Gastrocnemius medialis (tissue), 4 donors: ENCODE measurements at regions not wholly inside any gene's neighbourhood (a gene's known extent, or its start where the extent isn't known, plus 50 kb on each side); places are given as distances from the start of the nearest gene placed in this dataset.

ENCODE experiments used
- POLR2A ChIP-seq, 2 donors: fragments of 450-650 bp; IDR thresholded peaks; one replicate each; pipeline ENCODE4 v1.6.1; 2017; ENCODE audit warnings: antibody characterized with exemption in 2 of 2, mild to moderate bottlenecking in 2 of 2, moderate library complexity in 2 of 2
- TF ChIP-seq, protein P1 (sequence below), 5 experiments: fragments of 450-650 bp in 3 of 5; fragments of 200-600 bp in 2 of 5; sonication (generic) in 2 of 5; IDR thresholded peaks in 4 of 5; conservative IDR thresholded peaks in 1 of 5; 1 replicate in 4 of 5; 2 replicates in 1 of 5; pipeline ENCODE4 v1.5.1; 2016 to 2019; ENCODE audit warnings: antibody characterized with exemption in 5 of 5, mild to moderate bottlenecking in 3 of 5, moderate library complexity in 3 of 5

- TF ChIP-seq POLR2A (IDR thresholded peaks at IDR 0.05): no peak
- TF ChIP-seq, protein P1, sequence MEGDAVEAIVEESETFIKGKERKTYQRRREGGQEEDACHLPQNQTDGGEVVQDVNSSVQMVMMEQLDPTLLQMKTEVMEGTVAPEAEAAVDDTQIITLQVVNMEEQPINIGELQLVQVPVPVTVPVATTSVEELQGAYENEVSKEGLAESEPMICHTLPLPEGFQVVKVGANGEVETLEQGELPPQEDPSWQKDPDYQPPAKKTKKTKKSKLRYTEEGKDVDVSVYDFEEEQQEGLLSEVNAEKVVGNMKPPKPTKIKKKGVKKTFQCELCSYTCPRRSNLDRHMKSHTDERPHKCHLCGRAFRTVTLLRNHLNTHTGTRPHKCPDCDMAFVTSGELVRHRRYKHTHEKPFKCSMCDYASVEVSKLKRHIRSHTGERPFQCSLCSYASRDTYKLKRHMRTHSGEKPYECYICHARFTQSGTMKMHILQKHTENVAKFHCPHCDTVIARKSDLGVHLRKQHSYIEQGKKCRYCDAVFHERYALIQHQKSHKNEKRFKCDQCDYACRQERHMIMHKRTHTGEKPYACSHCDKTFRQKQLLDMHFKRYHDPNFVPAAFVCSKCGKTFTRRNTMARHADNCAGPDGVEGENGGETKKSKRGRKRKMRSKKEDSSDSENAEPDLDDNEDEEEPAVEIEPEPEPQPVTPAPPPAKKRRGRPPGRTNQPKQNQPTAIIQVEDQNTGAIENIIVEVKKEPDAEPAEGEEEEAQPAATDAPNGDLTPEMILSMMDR (IDR thresholded peaks at IDR 0.05 in 4 of 5, conservative IDR thresholded peaks at IDR 0.05 in 1 of 5): no peak
Measured at GRCh38 chr2:211306929-211307328, 750.5 kb downstream of the CPS1 start.
